Myocyte (in vitro differentiated cells): ENCODE measurements at regions not wholly inside any gene's neighbourhood (a gene's known extent, or its start where the extent isn't known, plus 50 kb on each side); places are given as distances from the start of the nearest gene placed in this dataset.

ENCODE experiments used
- DNase-seq: peaks from one replicate; pipeline ENCODE4 v3.0.0-alpha.2; 2012; ENCODE audit warnings: low read depth

- DNase-seq: no peak
Observed at GRCh38 chr4:38538517-38538916, 125.5 kb upstream of the KLF3 start.

- no peak for DNase-seq
Observed at GRCh38 chr4:38539501-38539900, 124.5 kb upstream of the KLF3 start.

- no peak for DNase-seq
Observed at GRCh38 chr4:38547052-38547451, 116.9 kb upstream of the KLF3 start.

GRCh38 chr4:38548256-38548655, 115.7 kb upstream of the KLF3 start:
- DNase-seq: no peak

- no peak for DNase-seq
Observed at GRCh38 chr4:38559374-38559773, 104.6 kb upstream of the KLF3 start.

GRCh38 chr4:38560340-38560739, 103.7 kb upstream of the KLF3 start:
- no peak for DNase-seq

- DNase-seq: no peak
Observed at GRCh38 chr4:38560768-38561558, 103.0 kb upstream of the KLF3 start.

GRCh38 chr4:38562751-38563198, 101.2 kb upstream of the KLF3 start:
- peak; percentile 32 for DNase-seq

- peak; percentile 51 for DNase-seq
Observed at GRCh38 chr4:38563707-38564495, 100.1 kb upstream of the KLF3 start.

GRCh38 chr4:38565271-38566199, 98.5 kb upstream of the KLF3 start:
- no peak for DNase-seq

GRCh38 chr4:38566806-38567398, 97.1 kb upstream of the KLF3 start:
- peak; percentile 8 for DNase-seq

GRCh38 chr4:38567457-38567856, 96.5 kb upstream of the KLF3 start:
- no peak for DNase-seq

- DNase-seq: no peak
Observed at GRCh38 chr4:38568768-38569167, 95.2 kb upstream of the KLF3 start.

- DNase-seq: no peak
Observed at GRCh38 chr4:38570647-38571276, 93.2 kb upstream of the KLF3 start.

- no peak for DNase-seq
Observed at GRCh38 chr4:38572793-38573192, 91.2 kb upstream of the KLF3 start.

GRCh38 chr4:38574559-38575333, 89.3 kb upstream of the KLF3 start:
- DNase-seq: peak; percentile 94

- DNase-seq: no peak
Observed at GRCh38 chr4:38576767-38577166, 87.2 kb upstream of the KLF3 start.

GRCh38 chr4:38577462-38577861, 86.5 kb upstream of the KLF3 start:
- DNase-seq: no peak

- no peak for DNase-seq
Observed at GRCh38 chr4:38581426-38582106, 82.4 kb upstream of the KLF3 start.
